Esophagus (tissue), 2 donors: ENCODE measurements at regions not wholly inside any gene's neighbourhood (a gene's known extent, or its start where the extent isn't known, plus 50 kb on each side); places are given as distances from the start of the nearest gene placed in this dataset.

Experiments used
- H3K27ac ChIP-seq, 2 donors: one replicate each; pipeline ENCODE4 v1.5.1; 2013; ENCODE audit warnings: low read depth in 2 of 2, mild to moderate bottlenecking in 2 of 2, inconsistent platforms in 1 of 2, low read length in 1 of 2, moderate library complexity in 1 of 2
- H3K27me3 ChIP-seq, 2 donors: one replicate each; pipeline ENCODE4 v1.6.1; 2013; ENCODE audit warnings: low read length in 2 of 2, control low read depth in 1 of 2, mild to moderate bottlenecking in 1 of 2; ENCODE audit not compliant: insufficient read depth in 2 of 2, control insufficient read depth in 1 of 2
- H3K36me3 ChIP-seq, 2 donors: one replicate each; pipeline ENCODE4 v1.6.1; 2013; ENCODE audit warnings: low read length in 1 of 2; ENCODE audit not compliant: control insufficient read depth in 2 of 2, insufficient read depth in 2 of 2
- H3K4me1 ChIP-seq, 2 donors: one replicate each; pipeline ENCODE4 v1.6.1; 2013; ENCODE audit warnings: low read length in 1 of 2; ENCODE audit not compliant: control insufficient read depth in 2 of 2, insufficient read depth in 2 of 2
- H3K4me3 ChIP-seq, 2 donors: one replicate each; pipeline ENCODE4 v1.5.1; 2013; ENCODE audit warnings: low read length in 2 of 2, mild to moderate bottlenecking in 2 of 2, low read depth in 1 of 2, moderate library complexity in 1 of 2
- H3K9me3 ChIP-seq, 2 donors: one replicate each; pipeline ENCODE4 v1.6.1; 2013; ENCODE audit warnings: mild to moderate bottlenecking in 2 of 2, low read depth in 1 of 2, low read length in 1 of 2, moderate library complexity in 1 of 2; ENCODE audit not compliant: control insufficient read depth in 2 of 2, insufficient read depth in 1 of 2
- WGBS, 2 donors: extraction: QIAGEN DNeasy Blood & Tissue Kit; methylation state at CpG; one replicate each; pipeline ENCODE4 v1.1.7; 2013; 5-methylcytosine and 5-hydroxymethylcytosine counted together
- donor health status: healthy with polysubstance abuse.
- donor health status: Bipolar disorder and iron deficiency.

DNA sequence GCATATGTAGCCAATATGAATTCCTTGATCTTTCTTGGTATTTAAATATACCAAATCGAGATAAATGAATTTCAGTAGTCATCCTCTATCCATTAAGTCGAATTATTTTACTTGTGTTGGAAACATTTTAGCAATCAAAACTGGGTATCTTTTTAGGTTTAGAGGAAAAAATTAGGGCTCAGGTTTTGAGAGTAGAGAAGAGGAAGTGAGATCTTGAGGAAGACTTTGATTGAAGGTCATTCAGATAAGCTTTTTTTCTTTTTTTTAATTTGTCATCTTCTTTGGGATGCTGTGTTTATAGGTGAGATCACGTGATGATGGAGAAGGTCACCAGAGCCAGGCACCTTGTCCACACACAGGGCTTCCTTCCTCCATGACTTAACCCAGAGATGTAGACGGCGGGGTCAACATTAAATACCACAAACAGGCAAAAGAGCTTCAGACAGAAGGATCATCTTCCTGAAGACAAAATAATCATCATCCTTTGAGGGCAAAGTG lies 750.1 kb downstream of the RNF144A start:
- H3K4me1 ChIP-seq, result no peaks in the 10 kb centered on the region
- 82 to 85% methylated on average over 5 of the region's 5 CpGs for WGBS, 2 donors

DNA sequence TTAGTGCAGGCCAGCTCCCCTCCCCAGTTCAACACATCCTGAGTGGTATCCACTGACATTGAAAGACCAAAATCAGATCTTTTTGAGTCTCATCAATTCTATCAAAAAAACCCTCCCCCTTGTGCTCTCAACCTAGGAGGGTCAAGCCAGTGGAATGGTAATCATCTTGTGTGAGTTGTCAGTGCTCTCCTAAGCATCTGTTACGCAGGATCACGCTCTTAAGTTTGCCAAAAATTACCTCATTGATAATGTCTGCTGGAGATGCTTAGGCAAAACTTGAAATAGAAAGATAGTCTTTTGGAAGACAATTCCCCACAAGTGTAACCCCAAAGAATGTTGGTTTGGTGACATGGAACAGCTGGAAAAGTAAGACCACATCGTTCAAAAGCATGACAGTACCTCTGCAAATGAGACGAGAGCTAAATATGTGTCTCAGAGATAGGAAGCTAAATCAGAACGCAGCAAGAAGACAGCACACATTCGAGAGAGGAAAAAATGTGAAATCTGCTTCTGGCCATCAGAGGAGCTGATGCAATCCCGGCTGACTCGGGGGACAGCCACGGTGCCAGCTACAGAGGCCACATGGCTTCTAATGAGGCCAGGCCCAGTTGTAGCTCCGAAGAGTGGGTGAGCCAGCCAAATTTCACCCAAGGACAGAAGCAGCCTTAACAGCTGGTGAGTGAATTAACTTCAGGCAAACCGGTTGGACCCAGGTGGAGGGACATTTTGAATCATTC lies 753.9 kb downstream of the RNF144A start:
- H3K4me3 ChIP-seq, result no peak overlapping the region
- WGBS, 2 donors, result 64 to 72% methylated on average over 11 of the region's 11 CpGs
- no peak overlapping the region for H3K27ac ChIP-seq
- no peaks in the 10 kb centered on the region for H3K27me3 ChIP-seq
- H3K4me1 ChIP-seq, result peaks cover 0 to 4% of the 10 kb centered on the region in 2 donors
- no peaks in the 10 kb centered on the region for H3K9me3 ChIP-seq
- H3K36me3 ChIP-seq, result no peaks in the 10 kb centered on the region

More for the DNA sequence above, 750.1 kb downstream of the RNF144A start:
- H3K27me3 ChIP-seq, result no peaks in the 10 kb centered on the region
- no peaks in the 10 kb centered on the region for H3K36me3 ChIP-seq
- H3K4me3 ChIP-seq, result no peak overlapping the region
- no peaks in the 10 kb centered on the region for H3K9me3 ChIP-seq
- H3K27ac ChIP-seq, result no peak overlapping the region

DNA sequence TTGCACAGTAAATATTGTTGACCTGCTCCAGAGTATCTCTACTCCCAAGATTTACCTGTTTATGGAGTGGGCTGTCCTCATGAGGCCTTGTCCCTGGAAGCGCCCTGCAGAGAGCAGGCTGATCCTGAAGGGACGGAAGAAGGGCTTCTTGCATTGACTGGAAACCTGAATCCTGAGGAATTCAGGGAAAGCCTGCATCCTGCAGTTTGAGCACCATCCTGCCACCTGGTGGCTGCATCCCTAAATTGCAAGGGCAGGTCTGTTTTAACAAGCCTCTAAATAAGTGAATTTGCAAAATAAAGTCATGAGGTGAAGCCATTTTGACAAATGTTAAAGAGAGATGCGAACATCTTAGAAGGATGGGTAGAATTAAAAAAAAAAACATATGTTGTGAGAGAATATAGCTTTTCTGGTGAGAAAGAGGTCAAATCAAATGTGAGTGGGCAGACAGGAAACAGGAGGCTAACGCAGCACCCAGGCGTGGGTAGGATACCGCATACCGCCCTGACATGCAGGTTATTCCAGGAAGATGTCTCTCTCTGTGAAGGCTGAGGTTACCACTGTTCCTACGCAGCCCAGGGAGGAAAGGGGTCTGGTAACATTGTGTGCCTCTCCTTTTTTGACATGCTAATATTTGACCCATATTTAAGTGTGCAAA lies 754.9 kb downstream of the RNF144A start:
- no peak overlapping the region for H3K4me3 ChIP-seq
- no peaks in the 10 kb centered on the region for H3K36me3 ChIP-seq
- H3K27ac ChIP-seq, result no peak overlapping the region
- 76 to 83% methylated on average over 8 of the region's 8 CpGs for WGBS, 2 donors
- H3K9me3 ChIP-seq, result no peaks in the 10 kb centered on the region
- peaks cover 0 to 4% of the 10 kb centered on the region in 2 donors for H3K4me1 ChIP-seq
- no peaks in the 10 kb centered on the region for H3K27me3 ChIP-seq

DNA sequence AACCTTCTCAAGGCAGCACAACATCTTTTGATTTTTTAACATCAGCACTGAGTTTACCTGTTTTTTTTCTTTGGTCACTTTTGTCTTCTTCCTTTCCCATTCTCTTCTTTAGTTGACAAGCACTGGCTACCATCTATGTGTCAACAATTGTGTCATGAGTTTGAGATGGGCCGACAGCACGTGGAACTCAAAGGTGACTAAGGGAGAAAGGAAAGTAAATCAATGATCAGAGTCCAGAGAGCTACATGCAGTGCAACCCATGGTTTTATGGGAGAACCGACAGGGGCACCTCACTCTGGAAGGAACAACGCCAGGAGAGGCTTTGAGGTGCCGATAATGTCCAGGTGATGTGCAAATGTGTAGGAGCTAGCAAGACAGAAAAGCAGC lies 755.5 kb downstream of the RNF144A start:
- H3K4me3 ChIP-seq, result no peak overlapping the region
- no peaks in the 10 kb centered on the region for H3K27me3 ChIP-seq
- H3K4me1 ChIP-seq, result peaks cover 0 to 4% of the 10 kb centered on the region in 2 donors
- H3K27ac ChIP-seq, result no peak overlapping the region
- H3K9me3 ChIP-seq, result no peaks in the 10 kb centered on the region
- H3K36me3 ChIP-seq, result no peaks in the 10 kb centered on the region
- WGBS, 2 donors, result 86 to 90% methylated on average over 5 of the region's 5 CpGs

DNA sequence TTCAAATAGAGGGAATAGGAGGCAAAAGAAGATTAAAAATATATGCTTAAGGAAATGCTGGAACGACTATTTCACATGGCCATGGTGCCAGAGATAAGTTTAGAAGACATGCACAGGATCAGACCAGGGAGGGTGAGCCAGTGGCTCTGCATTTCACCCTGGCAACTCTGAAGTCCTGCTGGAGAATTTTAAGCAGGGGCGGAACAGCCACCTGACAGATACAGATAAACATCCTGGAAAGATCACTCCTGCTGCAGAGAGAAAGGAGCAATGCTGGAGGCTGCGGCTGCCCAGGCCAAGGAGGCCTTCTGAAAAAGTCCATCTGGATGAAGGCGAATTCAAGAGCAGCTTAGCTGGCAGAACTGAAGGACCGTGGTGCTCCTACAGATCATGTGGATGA lies 755.9 kb downstream of the RNF144A start:
- no peaks in the 10 kb centered on the region for H3K9me3 ChIP-seq
- H3K27ac ChIP-seq, result no peak overlapping the region
- no peak overlapping the region for H3K4me3 ChIP-seq
- H3K36me3 ChIP-seq, result no peaks in the 10 kb centered on the region
- H3K4me1 ChIP-seq, result peaks cover 0 to 4% of the 10 kb centered on the region in 2 donors
- 73 to 75% methylated on average over 5 of the region's 5 CpGs for WGBS, 2 donors
- H3K27me3 ChIP-seq, result no peaks in the 10 kb centered on the region

DNA sequence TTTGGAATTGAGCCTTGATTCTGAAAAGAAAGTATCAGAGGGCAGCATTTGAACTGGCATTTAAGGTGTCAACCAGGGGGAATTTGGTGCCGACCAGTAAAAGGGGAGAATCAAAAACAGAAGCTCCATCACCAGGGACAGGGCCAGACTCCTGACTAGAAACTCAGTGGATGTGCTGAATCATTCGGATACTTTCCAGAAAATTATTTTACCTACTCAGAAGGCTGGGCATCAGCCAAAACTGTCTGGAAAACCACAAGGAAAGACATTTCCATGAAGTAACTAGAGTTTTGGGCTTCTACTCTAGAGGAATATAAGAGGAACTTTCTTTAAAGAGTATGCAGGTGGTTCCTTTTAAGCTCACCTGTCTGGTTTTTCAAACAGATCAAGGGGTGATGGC lies 756.6 kb downstream of the RNF144A start:
- Histone ChIP-seq H3K4me1 (peaks cover 0 to 4% of the 10 kb centered on the region in 2 donors), H3K27me3 (no peaks in the 10 kb centered on the region), H3K9me3 (no peaks in the 10 kb centered on the region), H3K27ac (no peak overlapping the region), H3K36me3 (no peaks in the 10 kb centered on the region), H3K4me3 (no peak overlapping the region)
- WGBS, 2 donors, result 66 to 77% methylated on average over 2 of the region's 2 CpGs

DNA sequence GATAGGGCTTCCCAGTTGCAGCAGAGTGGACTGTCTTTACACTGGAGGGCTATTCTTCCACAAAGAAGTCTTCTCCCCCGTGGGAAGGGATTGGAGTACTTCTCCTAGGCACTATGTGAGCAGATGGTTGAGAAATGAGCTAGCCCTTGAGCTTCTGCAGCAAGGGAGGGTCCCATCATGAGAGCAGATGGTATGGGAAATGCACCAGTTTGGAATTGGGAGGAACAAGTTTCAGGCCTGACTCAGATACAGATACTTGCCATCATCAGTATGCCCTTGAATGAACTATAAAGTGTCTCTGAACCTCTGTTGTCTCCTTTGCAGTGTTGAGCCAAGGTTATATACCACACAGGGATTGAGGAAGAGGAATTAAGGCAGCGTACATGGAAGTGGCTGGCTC lies 757.4 kb downstream of the RNF144A start:
- H3K36me3 ChIP-seq, result no peaks in the 10 kb centered on the region
- 83 to 87% methylated on average over 2 of the region's 2 CpGs for WGBS, 2 donors

DNA sequence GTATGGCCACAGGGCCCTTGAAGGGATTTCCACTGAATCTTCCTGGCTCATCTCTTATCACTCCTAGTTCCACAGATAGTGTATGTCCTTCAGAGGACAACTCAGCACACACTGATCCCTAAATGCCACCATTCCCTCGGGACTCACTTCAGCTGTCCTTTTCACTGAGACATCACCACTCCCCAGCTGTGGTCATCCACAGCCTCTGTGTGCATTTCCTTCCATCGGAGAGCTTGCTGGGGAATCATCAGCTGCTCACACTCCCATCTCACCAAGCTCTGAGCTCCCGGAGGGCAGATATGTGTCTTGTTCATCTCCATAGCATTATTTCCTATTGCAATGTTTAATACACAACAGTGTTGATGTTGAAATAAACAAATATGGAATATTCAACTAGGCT lies 759.5 kb downstream of the RNF144A start:
- Histone ChIP-seq H3K27ac (no peak overlapping the region), H3K4me3 (no peak overlapping the region), H3K36me3 (no peaks in the 10 kb centered on the region), H3K4me1 (peaks cover 0 to 4% of the 10 kb centered on the region in 2 donors), H3K27me3 (no peaks in the 10 kb centered on the region), H3K9me3 (no peaks in the 10 kb centered on the region)
- 89 to 90% methylated on average over 3 of the region's 3 CpGs for WGBS, 2 donors

More for the DNA sequence above, 757.4 kb downstream of the RNF144A start:
- Histone ChIP-seq H3K9me3 (no peaks in the 10 kb centered on the region), H3K4me1 (peaks cover 0 to 4% of the 10 kb centered on the region in 2 donors), H3K4me3 (no peak overlapping the region), H3K27me3 (no peaks in the 10 kb centered on the region), H3K27ac (no peak overlapping the region)

DNA sequence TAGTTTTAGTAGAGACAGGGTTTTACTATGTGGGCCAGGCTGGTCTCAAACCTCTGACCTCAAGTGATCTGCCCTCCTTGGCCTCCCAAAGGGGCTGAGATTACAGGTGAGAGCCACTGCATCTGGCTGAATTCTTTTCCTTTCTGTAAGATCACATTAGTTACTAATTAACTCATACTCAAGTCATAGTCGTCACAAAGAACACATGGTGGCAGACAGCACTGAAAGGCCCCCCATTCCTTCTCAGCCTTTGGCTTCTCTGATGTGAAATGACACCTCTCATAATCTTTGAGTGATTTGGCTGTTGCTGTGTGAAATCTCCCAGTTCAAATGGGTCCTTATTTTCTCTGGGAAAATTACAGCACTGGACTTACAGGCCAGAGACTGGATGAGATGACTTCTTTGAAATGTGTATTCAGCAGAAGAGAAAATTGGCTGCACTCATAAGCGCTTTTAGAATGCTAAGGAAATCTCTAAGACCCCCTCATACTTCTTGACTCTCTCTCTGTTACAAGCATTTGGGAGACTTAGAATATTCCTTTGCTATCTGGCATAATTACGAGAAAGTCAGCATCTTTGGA lies 764.8 kb downstream of the RNF144A start:
- 87 to 89% methylated on average over 3 of the region's 3 CpGs for WGBS, 2 donors
- Histone ChIP-seq H3K27me3 (no peaks in the 10 kb centered on the region), H3K27ac (no peak overlapping the region), H3K4me3 (no peak overlapping the region), H3K9me3 (no peaks in the 10 kb centered on the region), H3K4me1 (no peaks in the 10 kb centered on the region), H3K36me3 (no peaks in the 10 kb centered on the region)
